ENCODE measurements at regions not wholly inside any gene's neighbourhood (a gene's known extent, or its start where the extent isn't known, plus 50 kb on each side); places are given as distances from the start of the nearest gene placed in this dataset.

DNA sequence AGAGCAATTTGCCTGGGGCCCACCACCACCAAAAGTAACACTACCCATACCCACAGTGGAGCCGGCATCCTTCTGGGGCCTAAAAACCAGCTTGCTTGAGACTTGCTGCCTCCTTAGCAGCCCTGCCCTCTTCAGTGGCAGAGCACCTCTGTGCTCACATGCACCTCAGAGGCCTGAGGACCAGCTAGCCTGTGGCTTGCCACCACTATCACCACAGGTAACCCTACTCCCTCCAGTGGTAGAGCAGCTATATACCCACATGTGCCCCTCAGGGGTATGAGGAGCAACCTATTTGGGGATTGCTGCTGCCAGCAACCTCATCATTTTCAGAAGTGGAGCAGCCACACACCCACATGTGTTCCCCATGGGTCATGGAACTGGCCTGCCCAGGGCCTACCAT, 111.4 kb upstream of the SPRY2 start:
- no peaks in the 10 kb centered on the region for H3K4me1 ChIP-seq (ENCODE audit: control insufficient read depth in 2 of 3, insufficient read depth in 2 of 3, low read depth in 1 of 3, low read length in 3 of 3)
- FAIRE-seq (no peak), DNase-seq (peak in 1 of 5 donors; percentile 26)
- intact Hi-C loops (cut with DNase I): no loop called here
- no peaks in the 10 kb centered on the region for H3K27me3 ChIP-seq (ENCODE audit: control insufficient read depth, insufficient read depth, low read length)
- H3K9me3 ChIP-seq (ENCODE audit: control insufficient read depth in 2 of 3, insufficient read depth in 1 of 3, low read length in 3 of 3): no peaks in the 10 kb centered on the region
- TF ChIP-seq, protein P1, sequence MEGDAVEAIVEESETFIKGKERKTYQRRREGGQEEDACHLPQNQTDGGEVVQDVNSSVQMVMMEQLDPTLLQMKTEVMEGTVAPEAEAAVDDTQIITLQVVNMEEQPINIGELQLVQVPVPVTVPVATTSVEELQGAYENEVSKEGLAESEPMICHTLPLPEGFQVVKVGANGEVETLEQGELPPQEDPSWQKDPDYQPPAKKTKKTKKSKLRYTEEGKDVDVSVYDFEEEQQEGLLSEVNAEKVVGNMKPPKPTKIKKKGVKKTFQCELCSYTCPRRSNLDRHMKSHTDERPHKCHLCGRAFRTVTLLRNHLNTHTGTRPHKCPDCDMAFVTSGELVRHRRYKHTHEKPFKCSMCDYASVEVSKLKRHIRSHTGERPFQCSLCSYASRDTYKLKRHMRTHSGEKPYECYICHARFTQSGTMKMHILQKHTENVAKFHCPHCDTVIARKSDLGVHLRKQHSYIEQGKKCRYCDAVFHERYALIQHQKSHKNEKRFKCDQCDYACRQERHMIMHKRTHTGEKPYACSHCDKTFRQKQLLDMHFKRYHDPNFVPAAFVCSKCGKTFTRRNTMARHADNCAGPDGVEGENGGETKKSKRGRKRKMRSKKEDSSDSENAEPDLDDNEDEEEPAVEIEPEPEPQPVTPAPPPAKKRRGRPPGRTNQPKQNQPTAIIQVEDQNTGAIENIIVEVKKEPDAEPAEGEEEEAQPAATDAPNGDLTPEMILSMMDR (IDR thresholded peaks at IDR 0.05; ENCODE audit: borderline replicate concordance, extremely low read depth, insufficient read depth): no peak
- H3K36me3 ChIP-seq (ENCODE audit: control insufficient read depth in 2 of 3, insufficient read depth in 3 of 3, low read length in 3 of 3): no peaks in the 10 kb centered on the region
- H3K9ac ChIP-seq (ENCODE audit: low read length in 3 of 3): no peak overlapping the region
- H3K27ac ChIP-seq (ENCODE audit: low read depth in 2 of 2, low read length in 2 of 2): no peak overlapping the region
- H3K4me3 ChIP-seq (ENCODE audit: low read length in 3 of 3): no peak overlapping the region

DNA sequence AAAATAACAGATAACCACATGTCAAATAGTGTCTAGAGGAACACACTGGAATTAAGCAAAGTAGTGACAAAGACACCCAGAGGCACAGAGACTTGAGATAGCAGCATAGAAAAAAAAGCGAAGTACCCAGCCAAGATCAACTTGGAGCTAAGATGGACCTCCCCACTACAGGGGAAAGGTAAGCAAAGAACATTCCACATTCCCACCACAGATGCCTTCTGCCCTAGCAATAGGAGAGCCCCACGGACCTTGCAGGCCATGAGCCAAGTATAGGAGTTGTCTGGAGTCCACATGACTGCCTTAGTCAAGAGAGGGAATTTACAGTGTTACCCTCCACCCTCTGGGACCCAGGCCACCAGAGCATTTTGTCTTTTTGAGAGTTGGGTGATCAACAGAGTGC, 110.7 kb upstream of the SPRY2 start:
- TF ChIP-seq, protein P1 (IDR thresholded peaks at IDR 0.05; ENCODE audit: borderline replicate concordance, extremely low read depth, insufficient read depth): no peak
- Histone ChIP-seq H3K9ac (ENCODE audit: low read length in 3 of 3) (no peak overlapping the region), H3K36me3 (ENCODE audit: control insufficient read depth in 2 of 3, insufficient read depth in 3 of 3, low read length in 3 of 3) (no peaks in the 10 kb centered on the region), H3K4me1 (ENCODE audit: control insufficient read depth in 2 of 3, insufficient read depth in 2 of 3, low read depth in 1 of 3, low read length in 3 of 3) (no peaks in the 10 kb centered on the region), H3K27ac (ENCODE audit: low read depth in 2 of 2, low read length in 2 of 2) (no peak overlapping the region), H3K27me3 (ENCODE audit: control insufficient read depth, insufficient read depth, low read length) (no peaks in the 10 kb centered on the region), H3K9me3 (ENCODE audit: control insufficient read depth in 2 of 3, insufficient read depth in 1 of 3, low read length in 3 of 3) (no peaks in the 10 kb centered on the region), H3K4me3 (ENCODE audit: low read length in 3 of 3) (no peak overlapping the region)
- no peak for DNase-seq
- FAIRE-seq: no peak
- intact Hi-C loops (cut with DNase I): no loop called here

DNA sequence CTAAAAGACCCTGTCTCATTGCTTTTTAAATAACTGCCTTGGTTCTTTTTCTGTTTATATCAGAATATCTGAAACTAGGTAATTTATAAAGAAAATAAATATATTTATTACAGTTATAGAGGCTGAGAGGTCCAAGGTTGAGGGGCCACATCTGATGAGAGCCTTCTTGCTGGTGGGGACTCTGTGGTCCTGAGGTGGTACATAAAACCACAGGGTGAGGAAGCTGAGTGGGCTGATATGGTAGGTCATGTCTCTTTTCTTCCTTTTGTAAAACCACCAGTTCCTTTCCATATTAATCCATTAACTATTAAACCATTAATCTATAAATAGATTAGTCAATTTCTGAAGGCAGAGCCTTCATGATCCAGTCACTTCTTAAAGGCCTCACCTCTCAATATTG, 109.5 kb upstream of the SPRY2 start:
- DNase-seq (no peak), FAIRE-seq (no peak)
- Histone ChIP-seq H3K36me3 (ENCODE audit: control insufficient read depth in 2 of 3, insufficient read depth in 3 of 3, low read length in 3 of 3) (no peaks in the 10 kb centered on the region), H3K9ac (ENCODE audit: low read length in 3 of 3) (no peak overlapping the region), H3K27me3 (ENCODE audit: control insufficient read depth, insufficient read depth, low read length) (no peaks in the 10 kb centered on the region), H3K4me3 (ENCODE audit: low read length in 3 of 3) (no peak overlapping the region), H3K4me1 (ENCODE audit: control insufficient read depth in 2 of 3, insufficient read depth in 2 of 3, low read depth in 1 of 3, low read length in 3 of 3) (no peaks in the 10 kb centered on the region), H3K27ac (ENCODE audit: low read depth in 2 of 2, low read length in 2 of 2) (no peak overlapping the region), H3K9me3 (ENCODE audit: control insufficient read depth in 2 of 3, insufficient read depth in 1 of 3, low read length in 3 of 3) (no peaks in the 10 kb centered on the region)
- TF ChIP-seq, protein P1 (IDR thresholded peaks at IDR 0.05; ENCODE audit: borderline replicate concordance, extremely low read depth, insufficient read depth): no peak
- intact Hi-C loops (cut with DNase I): no loop called here

DNA sequence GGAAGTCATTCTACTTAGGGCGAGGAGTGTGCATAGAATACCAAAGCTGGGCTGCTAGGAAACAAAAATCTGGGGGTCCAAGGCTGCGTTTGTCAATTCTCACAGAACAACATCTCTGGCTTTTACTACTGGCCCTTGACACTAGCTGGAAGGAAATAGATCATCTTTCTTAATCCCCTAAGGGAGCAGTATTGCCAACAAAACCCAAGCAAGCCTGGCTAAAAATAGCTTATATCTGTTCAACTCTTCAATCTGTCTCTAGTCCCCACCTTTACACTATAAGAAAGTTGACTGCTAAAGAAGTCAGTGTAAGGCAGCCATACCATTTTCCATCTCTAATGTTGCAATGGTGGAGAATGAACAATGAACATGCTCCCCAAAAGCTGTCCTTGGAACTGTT, 107.8 kb upstream of the SPRY2 start:
- intact Hi-C loops (cut with DNase I): no loop called here
- no peak for DNase-seq
- Histone ChIP-seq H3K27ac (ENCODE audit: low read depth in 2 of 2, low read length in 2 of 2) (no peak overlapping the region), H3K4me3 (ENCODE audit: low read length in 3 of 3) (no peak overlapping the region), H3K27me3 (ENCODE audit: control insufficient read depth, insufficient read depth, low read length) (no peaks in the 10 kb centered on the region), H3K9me3 (ENCODE audit: control insufficient read depth in 2 of 3, insufficient read depth in 1 of 3, low read length in 3 of 3) (no peaks in the 10 kb centered on the region), H3K36me3 (ENCODE audit: control insufficient read depth in 2 of 3, insufficient read depth in 3 of 3, low read length in 3 of 3) (no peaks in the 10 kb centered on the region), H3K9ac (ENCODE audit: low read length in 3 of 3) (no peak overlapping the region), H3K4me1 (ENCODE audit: control insufficient read depth in 2 of 3, insufficient read depth in 2 of 3, low read depth in 1 of 3, low read length in 3 of 3) (no peaks in the 10 kb centered on the region)
- TF ChIP-seq, protein P1 (IDR thresholded peaks at IDR 0.05; ENCODE audit: borderline replicate concordance, extremely low read depth, insufficient read depth): no peak
- no peak for FAIRE-seq
